ENCODE measurements at regions not wholly inside any gene's neighbourhood (a gene's known extent, or its start where the extent isn't known, plus 50 kb on each side); places are given as distances from the start of the nearest gene placed in this dataset.

- DNase-seq, result no peak
These were observed 890.0 kb upstream of the CDH8 start for GRCh38 chr16:62926121-62926801.

- DNase-seq, result no peak
These were observed 885.7 kb upstream of the CDH8 start for GRCh38 chr16:62921904-62922303.

- no peak for DNase-seq
These were observed 877.7 kb upstream of the CDH8 start for GRCh38 chr16:62913924-62914323.

- DNase-seq, result no peak
These were observed 877.1 kb upstream of the CDH8 start for GRCh38 chr16:62913333-62913732.

GRCh38 chr16:62909597-62909996 is 873.4 kb upstream of the CDH8 start:
- DNase-seq, result no peak

GRCh38 chr16:62907562-62907961 is 871.3 kb upstream of the CDH8 start:
- no peak for DNase-seq

GRCh38 chr16:62903961-62904502 is 867.8 kb upstream of the CDH8 start:
- no peak for DNase-seq

GRCh38 chr16:62899737-62900136 is 863.5 kb upstream of the CDH8 start:
- no peak for DNase-seq

DNA sequence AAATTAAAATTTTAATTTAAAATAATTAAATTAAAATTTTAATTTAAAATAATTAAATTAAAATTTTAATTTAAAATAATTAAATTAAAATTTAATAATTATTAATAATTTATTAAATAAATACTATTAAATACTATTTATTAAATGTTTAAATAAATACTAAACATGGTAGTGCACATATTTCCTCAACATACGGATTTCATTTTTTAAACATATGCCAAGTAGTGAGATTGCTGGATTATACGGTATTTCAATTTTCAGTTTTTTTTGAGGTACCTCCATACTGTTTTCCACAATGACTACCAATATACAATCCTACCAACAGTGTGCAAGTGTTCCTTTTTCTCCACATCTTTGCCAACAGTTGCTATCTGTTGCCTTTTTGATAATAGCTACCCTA is 852.9 kb upstream of the CDH8 start:
- no peak for DNase-seq

- DNase-seq, result no peak
These were observed 847.3 kb upstream of the CDH8 start for GRCh38 chr16:62883509-62883908.

DNA sequence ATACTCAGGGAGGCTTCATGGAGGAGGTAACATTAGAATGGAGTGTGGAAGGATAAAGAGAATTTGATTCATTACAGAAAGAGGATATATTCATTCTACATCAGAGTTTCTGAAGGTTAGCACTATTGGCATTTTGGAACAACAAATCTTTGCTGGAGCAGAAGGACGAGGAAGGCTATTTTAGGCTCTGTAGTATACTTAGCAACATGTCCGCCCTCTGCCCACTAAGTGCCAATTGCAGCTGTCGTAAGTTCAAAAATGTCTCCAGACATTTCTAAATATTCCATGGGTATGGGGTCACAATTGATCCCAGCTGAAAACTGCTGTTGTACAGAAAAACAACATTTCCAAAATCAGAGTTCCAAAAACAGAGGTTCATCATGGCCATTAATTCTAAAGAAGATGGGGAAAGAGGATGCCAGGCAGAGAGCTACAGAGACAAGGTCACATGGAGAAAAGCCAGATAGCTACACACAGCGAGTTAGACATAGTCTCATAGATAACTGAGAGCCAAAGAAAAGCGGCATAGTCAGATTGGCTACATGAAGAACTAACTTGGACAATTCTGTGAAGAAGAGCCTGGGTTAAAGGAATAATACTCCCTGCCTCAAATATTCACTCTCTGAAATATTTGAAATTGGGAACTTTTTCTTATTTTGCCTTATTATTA is 846.4 kb upstream of the CDH8 start:
- no peak for DNase-seq

- no peak for DNase-seq
These were observed 839.9 kb upstream of the CDH8 start for GRCh38 chr16:62876133-62876532.

GRCh38 chr16:62872339-62872738 is 836.1 kb upstream of the CDH8 start:
- DNase-seq, result no peak

GRCh38 chr16:62870554-62870953 is 834.3 kb upstream of the CDH8 start:
- no peak for DNase-seq

GRCh38 chr16:62869837-62870236 is 833.6 kb upstream of the CDH8 start:
- no peak for DNase-seq

GRCh38 chr16:62863139-62863538 is 826.9 kb upstream of the CDH8 start:
- DNase-seq, result no peak

DNA sequence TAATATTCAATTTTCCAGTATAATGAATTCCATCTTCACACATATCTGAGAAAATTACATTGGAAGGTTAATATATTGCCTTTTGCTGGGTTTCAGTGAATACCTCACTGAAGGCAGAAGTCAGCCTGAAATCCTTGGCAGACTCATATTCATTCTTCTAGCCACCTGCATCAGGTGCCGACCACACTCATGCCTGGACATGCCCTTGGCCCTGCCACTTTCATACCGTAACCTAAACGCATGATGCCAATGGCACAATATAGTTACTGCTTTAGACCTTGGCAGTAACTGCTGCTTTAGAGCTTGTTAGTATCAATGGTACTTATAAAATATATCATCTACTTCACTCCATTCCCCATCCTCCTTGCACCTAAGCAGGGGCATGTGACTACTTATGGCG is 817.6 kb upstream of the CDH8 start:
- no peak for DNase-seq

DNA sequence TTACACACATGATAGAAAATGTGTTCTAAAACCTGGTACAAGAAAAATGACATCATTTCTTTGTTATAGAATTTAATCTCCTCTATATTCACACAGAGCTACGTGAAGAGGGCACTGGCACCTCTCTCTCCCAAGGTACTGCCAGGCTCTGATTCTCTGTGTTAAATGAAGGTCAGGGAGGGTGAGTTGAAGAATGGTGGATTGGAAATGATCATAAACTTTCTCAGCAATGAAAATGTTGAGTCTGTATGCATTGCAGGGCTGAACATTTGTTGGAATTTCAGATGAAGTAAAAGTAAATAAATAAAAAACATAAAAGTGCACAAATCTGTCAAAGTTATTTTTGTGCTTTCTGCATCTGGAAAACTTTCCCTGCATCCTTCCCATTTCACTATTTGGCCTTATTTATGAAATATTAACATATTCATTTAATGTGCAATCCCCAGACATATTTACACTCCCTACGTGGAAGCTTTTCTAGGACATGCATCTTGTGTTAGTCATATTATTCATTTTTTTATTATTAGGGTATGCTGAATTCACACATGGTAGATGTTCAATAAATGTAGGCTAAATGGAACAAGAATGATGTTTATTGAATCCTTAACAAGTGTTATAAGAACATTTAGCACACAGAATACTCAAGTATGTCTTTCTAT is 810.3 kb upstream of the CDH8 start:
- no peak for DNase-seq

- no peak for DNase-seq
These were observed 796.0 kb upstream of the CDH8 start for GRCh38 chr16:62832214-62832613.

DNA sequence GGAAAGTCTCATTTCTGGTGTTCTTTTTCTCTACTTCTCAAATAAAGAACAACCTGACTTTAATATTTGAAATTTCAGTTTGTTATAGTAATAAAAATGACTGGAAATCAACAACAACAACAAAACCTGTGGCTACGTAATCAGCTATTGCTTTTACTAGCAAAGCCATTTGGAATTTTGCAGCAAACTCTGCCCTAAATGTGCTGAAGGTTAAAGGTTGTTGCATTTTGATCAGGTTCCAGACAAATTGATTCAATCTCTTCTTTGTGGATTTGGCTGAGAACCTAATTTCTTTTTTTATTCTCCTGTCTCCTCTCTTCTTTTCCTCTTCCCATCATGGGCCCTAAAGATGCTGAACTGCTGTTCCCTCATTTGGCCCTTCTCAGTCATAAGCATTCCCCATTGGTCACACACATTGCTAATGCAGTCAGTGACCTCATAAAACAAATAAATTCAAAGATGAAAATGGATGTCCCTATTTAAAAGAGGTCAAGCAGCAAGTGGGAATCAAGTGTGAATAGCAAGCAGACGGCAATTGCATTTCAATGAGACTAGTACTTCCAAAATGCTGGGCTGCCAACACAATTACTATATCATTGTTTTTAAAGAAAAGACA is 795.1 kb upstream of the CDH8 start:
- no peak for DNase-seq

DNA sequence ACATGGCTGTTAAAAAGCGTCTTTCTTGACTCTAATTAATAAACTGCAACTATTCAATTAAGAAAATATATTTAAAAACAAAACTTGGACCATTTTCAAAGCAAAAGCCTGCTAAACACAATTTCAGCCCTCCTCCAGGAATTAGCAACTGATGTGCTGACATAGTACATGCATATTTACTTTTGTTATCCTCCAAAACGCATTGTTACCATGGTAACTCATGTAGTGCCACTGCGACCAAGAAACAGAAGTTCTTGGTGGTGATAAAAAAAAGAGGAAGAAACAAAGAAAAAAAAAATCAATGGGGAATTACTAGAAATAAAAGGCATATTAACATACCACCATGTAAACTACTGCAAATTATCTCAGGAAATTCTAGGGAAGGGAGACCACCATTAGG is 793.4 kb upstream of the CDH8 start:
- no peak for DNase-seq

DNA sequence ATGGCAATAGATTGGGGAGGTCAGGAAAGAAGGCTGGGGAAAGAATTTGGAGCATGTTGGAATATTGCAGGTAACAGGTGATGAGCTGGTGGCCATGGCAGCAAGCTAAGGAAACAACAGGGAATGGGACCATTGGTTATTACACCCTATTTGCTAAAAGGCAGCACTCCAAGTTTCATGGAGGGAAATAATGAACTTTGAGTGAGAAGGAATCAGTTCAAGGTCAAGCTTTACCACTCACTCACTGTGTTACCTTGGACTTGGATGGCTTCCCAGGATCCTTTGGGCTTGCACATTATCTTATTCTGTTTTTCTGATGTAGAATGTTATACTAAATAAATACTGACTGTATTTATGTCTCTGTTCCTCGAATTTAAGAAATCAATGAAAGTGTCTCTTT is 792.8 kb upstream of the CDH8 start:
- DNase-seq, result no peak

- DNase-seq, result no peak
These were observed 785.6 kb upstream of the CDH8 start for GRCh38 chr16:62821824-62822223.

Data from activated CD4-positive, alpha-beta T cell treated with anti-CD3 and anti-CD28 coated beads, Interleukin-2, amount 50 U/mL, for 16 hours (primary cell).